Astrocyte (in vitro differentiated cells and primary cell): ENCODE measurements at regions not wholly inside any gene's neighbourhood (a gene's known extent, or its start where the extent isn't known, plus 50 kb on each side); places are given as distances from the start of the nearest gene placed in this dataset.

Source experiments
- DNase-seq: peaks from one replicate; pipeline ENCODE4 v3.0.0-alpha.2; 2010; ENCODE audit warnings: low read depth
- FAIRE-seq: peaks from 2 replicates; lab custom pipeline; 2011; peaks lifted over from hg19 to GRCh38; lab: Jason Lieb, UNC
- H2AFZ ChIP-seq: 2 replicates; pipeline ENCODE4 v1.6.0; 2012; ENCODE audit warnings: low read depth, low read length, inconsistent platforms
- H3K27ac ChIP-seq: 2 replicates; pipeline ENCODE4 v1.5.1; 2011; ENCODE audit warnings: low read depth, low read length, inconsistent platforms
- H3K27me3 ChIP-seq: 2 replicates; pipeline ENCODE4 v1.6.0; 2011; ENCODE audit warnings: low read length, inconsistent platforms; ENCODE audit not compliant: insufficient read depth
- H3K36me3 ChIP-seq: 2 replicates; pipeline ENCODE4 v1.5.1; 2011; ENCODE audit warnings: low read length, inconsistent platforms; ENCODE audit not compliant: insufficient read depth
- H3K4me1 ChIP-seq: 2 replicates; pipeline ENCODE4 v1.5.1; 2011; ENCODE audit warnings: low read length, inconsistent platforms; ENCODE audit not compliant: insufficient read depth
- H3K4me2 ChIP-seq: 2 replicates; pipeline ENCODE4 v1.6.0; 2012; ENCODE audit warnings: low read length, inconsistent platforms
- H3K4me3 ChIP-seq: 2 replicates; pipeline ENCODE4 v1.5.1; 2011; ENCODE audit warnings: low read depth, mild to moderate bottlenecking, low read length, inconsistent platforms; ENCODE audit not compliant: insufficient read depth
- H3K79me2 ChIP-seq: 2 replicates; pipeline ENCODE4 v1.6.0; 2012; ENCODE audit warnings: mild to moderate bottlenecking, low read length, inconsistent platforms; ENCODE audit not compliant: insufficient read depth
- H3K9ac ChIP-seq: 2 replicates; pipeline ENCODE4 v1.6.0; 2012; ENCODE audit warnings: mild to moderate bottlenecking, low read length, inconsistent platforms
- H3K9me3 ChIP-seq: 2 replicates; pipeline ENCODE4 v1.5.1; 2012; ENCODE audit warnings: low read depth, mild to moderate bottlenecking, low read length, inconsistent platforms; ENCODE audit not compliant: insufficient read depth
- H4K20me1 ChIP-seq: 2 replicates; pipeline ENCODE4 v1.6.0; 2012; ENCODE audit warnings: low read length, inconsistent platforms; ENCODE audit not compliant: insufficient read depth
- H3K27ac Mint-ChIP-seq: one replicate; pipeline ENCODE4 v1.8.0; 2021; ENCODE audit warnings: mild to moderate bottlenecking, mixed read lengths; ENCODE audit not compliant: unreplicated experiment
- H3K27me3 Mint-ChIP-seq: one replicate; pipeline ENCODE4 v1.8.0; 2021; ENCODE audit warnings: low read depth, mixed read lengths; ENCODE audit not compliant: unreplicated experiment
- H3K36me3 Mint-ChIP-seq: one replicate; pipeline ENCODE4 v1.8.0; 2021; ENCODE audit warnings: low read depth, mixed read lengths; ENCODE audit not compliant: unreplicated experiment
- H3K4me1 Mint-ChIP-seq: one replicate; pipeline ENCODE4 v1.8.0; 2021; ENCODE audit warnings: low read depth, mixed read lengths; ENCODE audit not compliant: unreplicated experiment
- H3K4me3 Mint-ChIP-seq: one replicate; pipeline ENCODE4 v1.8.0; 2021; ENCODE audit warnings: mild to moderate bottlenecking, moderate library complexity, mixed read lengths; ENCODE audit not compliant: unreplicated experiment
- H3K9me3 Mint-ChIP-seq: one replicate; pipeline ENCODE4 v1.8.0; 2021; ENCODE audit warnings: mild to moderate bottlenecking, mixed read lengths; ENCODE audit not compliant: unreplicated experiment
- CTCF ChIP-seq: IDR thresholded peaks from 2 replicates; pipeline ENCODE4 v1.5.1; 2011; ENCODE audit warnings: low read depth, mild to moderate bottlenecking, inconsistent platforms, low read length, moderate library complexity; ENCODE audit not compliant: insufficient read depth
- EZH2 ChIP-seq: IDR thresholded peaks from 2 replicates; pipeline ENCODE4 v1.6.1; 2012; ENCODE audit warnings: mild to moderate bottlenecking, low read length, inconsistent platforms; ENCODE audit not compliant: insufficient read depth

- TF ChIP-seq EZH2 (no peak), CTCF (no peak)
- H3K4me1 ChIP-seq, result peaks cover 3% of the 10 kb centered on the region
- H3K36me3 ChIP-seq, result no peaks in the 10 kb centered on the region
- no peaks in the 10 kb centered on the region for H4K20me1 ChIP-seq
- FAIRE-seq (no peak), DNase-seq (no peak)
- H3K27me3 ChIP-seq, result no peaks in the 10 kb centered on the region
- no peaks in the 10 kb centered on the region for H3K36me3 Mint-ChIP-seq
- H3K4me2 ChIP-seq, result no peak overlapping the region
- no peaks in the 10 kb centered on the region for H3K79me2 ChIP-seq
- no peaks in the 10 kb centered on the region for H3K9me3 Mint-ChIP-seq
- H3K9me3 ChIP-seq, result no peaks in the 10 kb centered on the region
- H3K4me3 ChIP-seq, result no peak overlapping the region
- no peak overlapping the region for H3K27ac Mint-ChIP-seq
- H3K4me1 Mint-ChIP-seq, result peaks cover 4% of the 10 kb centered on the region
- H3K9ac ChIP-seq, result no peak overlapping the region
- H3K27me3 Mint-ChIP-seq, result no peaks in the 10 kb centered on the region
- H2AFZ ChIP-seq, result no peak overlapping the region
- no peak overlapping the region for H3K27ac ChIP-seq
- H3K4me3 Mint-ChIP-seq, result no peak overlapping the region
These were observed 71.3 kb upstream of the TBL1X start for GRCh38 chrX:9393571-9393970.

GRCh38 chrX:9394212-9394611 is 70.6 kb upstream of the TBL1X start:
- Histone ChIP-seq H2AFZ (no peak overlapping the region), H4K20me1 (no peaks in the 10 kb centered on the region), H3K27ac (no peak overlapping the region), H3K4me3 (no peak overlapping the region), H3K9me3 (no peaks in the 10 kb centered on the region), H3K4me2 (no peak overlapping the region), H3K79me2 (no peaks in the 10 kb centered on the region), H3K27me3 (no peaks in the 10 kb centered on the region), H3K36me3 (no peaks in the 10 kb centered on the region), H3K9ac (no peak overlapping the region), H3K4me1 (peaks cover 3% of the 10 kb centered on the region)
- DNase-seq (no peak), FAIRE-seq (no peak)
- H3K36me3 Mint-ChIP-seq, result no peaks in the 10 kb centered on the region
- no peak overlapping the region for H3K27ac Mint-ChIP-seq
- H3K9me3 Mint-ChIP-seq, result no peaks in the 10 kb centered on the region
- peaks cover 6% of the 10 kb centered on the region for H3K4me1 Mint-ChIP-seq
- no peaks in the 10 kb centered on the region for H3K27me3 Mint-ChIP-seq
- no peak for TF ChIP-seq CTCF
- no peak for TF ChIP-seq EZH2
- no peak overlapping the region for H3K4me3 Mint-ChIP-seq

- Histone ChIP-seq H3K79me2 (no peaks in the 10 kb centered on the region), H3K4me1 (peaks cover 3% of the 10 kb centered on the region), H2AFZ (no peak overlapping the region), H3K9me3 (no peaks in the 10 kb centered on the region), H3K27me3 (no peaks in the 10 kb centered on the region), H4K20me1 (no peaks in the 10 kb centered on the region), H3K9ac (no peak overlapping the region), H3K36me3 (no peaks in the 10 kb centered on the region), H3K4me3 (no peak overlapping the region), H3K4me2 (no peak overlapping the region), H3K27ac (no peak overlapping the region)
- Mint-ChIP-seq H3K27ac (no peak overlapping the region), H3K4me1 (peaks cover 6% of the 10 kb centered on the region), H3K36me3 (no peaks in the 10 kb centered on the region), H3K9me3 (no peaks in the 10 kb centered on the region), H3K4me3 (no peak overlapping the region), H3K27me3 (no peaks in the 10 kb centered on the region)
- DNase-seq (peak; percentile 68), FAIRE-seq (no peak)
- TF ChIP-seq EZH2 (no peak), CTCF (no peak)
These were observed 67.9 kb upstream of the TBL1X start for GRCh38 chrX:9396930-9397329.
